WTC11 (cell line): ENCODE measurements at regions not wholly inside any gene's neighbourhood (a gene's known extent, or its start where the extent isn't known, plus 50 kb on each side); places are given as distances from the start of the nearest gene placed in this dataset.

Experiments
- ATAC-seq: fragments of 200-7000 bp; cut with Tn5 transposase; 2 replicates; pipeline ENCODE4 v1.10.0; 2021; ENCODE audit warnings: mild to moderate bottlenecking, moderate library complexity
- CTCF ChIA-PET: fragments of 300-600 bp; sonication (Branson Sonifier 250); formaldehyde crosslinking; loops from one replicate; lab custom pipeline; 2021; ENCODE audit warnings: antibody characterized with exemption; lab: Charles Lee
- POLR2A ChIA-PET: fragments of 350-600 bp; sonication (Branson Sonifier 250); formaldehyde crosslinking; loops from one replicate; lab custom pipeline; 2021; ENCODE audit warnings: antibody characterized with exemption; lab: Charles Lee
- DNase-seq: peaks from one replicate; pipeline ENCODE4 v3.0.0; 2021; ENCODE audit warnings: low spot score
- H3K27ac Mint-ChIP-seq: 2 replicates; pipeline ENCODE4 v1.8.0; 2021; ENCODE audit warnings: mixed read lengths
- H3K27me3 Mint-ChIP-seq: 2 replicates; pipeline ENCODE4 v1.8.0; 2021; ENCODE audit warnings: low read depth, mild to moderate bottlenecking, moderate library complexity, mixed read lengths
- H3K36me3 Mint-ChIP-seq: 2 replicates; pipeline ENCODE4 v1.8.0; 2021; ENCODE audit warnings: mixed read lengths
- H3K4me1 Mint-ChIP-seq: 2 replicates; pipeline ENCODE4 v1.8.0; 2022; ENCODE audit warnings: mixed read lengths
- H3K4me3 Mint-ChIP-seq: 2 replicates; pipeline ENCODE4 v1.8.0; 2021; ENCODE audit warnings: mild to moderate bottlenecking, moderate library complexity, mixed read lengths
- H3K9me3 Mint-ChIP-seq: 2 replicates; pipeline ENCODE4 v1.8.0; 2021; ENCODE audit warnings: mixed read lengths
- E2F4 ChIP-seq: sonication (generic); formaldehyde crosslinking; IDR thresholded peaks from 2 replicates; pipeline ENCODE4 v1.8.1; 2022; ENCODE audit warnings: low read depth, mild to moderate bottlenecking, moderate library complexity, missing genetic modification reagents, borderline replicate concordance
- ELF4 ChIP-seq: sonication (generic); formaldehyde crosslinking; IDR thresholded peaks from 2 replicates; pipeline ENCODE4 v1.8.1; 2022; ENCODE audit warnings: low read depth, mild to moderate bottlenecking, moderate library complexity, missing genetic modification reagents
- ETV6 ChIP-seq: sonication (generic); formaldehyde crosslinking; IDR thresholded peaks from 2 replicates; pipeline ENCODE4 v1.8.1; 2022; ENCODE audit warnings: mild to moderate bottlenecking, missing genetic modification reagents
- GTF2I ChIP-seq: fragments of 250-450 bp; sonication (Bioruptor Pico); conservative IDR thresholded peaks from 2 replicates; pipeline ENCODE4 v1.4.0; 2021; ENCODE audit warnings: mild to moderate bottlenecking
- NFE2L1 ChIP-seq: sonication (generic); formaldehyde crosslinking; IDR thresholded peaks from 2 replicates; pipeline ENCODE4 v1.8.1; 2023; ENCODE audit warnings: missing genetic modification reagents
- RORB ChIP-seq: fragments of 250-450 bp; sonication (Bioruptor Pico); IDR thresholded peaks from 2 replicates; pipeline ENCODE4 v1.9.0; 2021; ENCODE audit warnings: mild to moderate bottlenecking
- SP1 ChIP-seq: sonication (generic); formaldehyde crosslinking; conservative IDR thresholded peaks from 2 replicates; pipeline ENCODE4 v1.8.1; 2022; ENCODE audit warnings: missing genetic modification reagents
- TP53 ChIP-seq: sonication (generic); formaldehyde crosslinking; IDR thresholded peaks from 2 replicates; pipeline ENCODE4 v1.8.1; 2023; ENCODE audit warnings: mild to moderate bottlenecking, missing genetic modification reagents
- ZNF121 ChIP-seq: sonication (generic); formaldehyde crosslinking; IDR thresholded peaks from 2 replicates; pipeline ENCODE4 v1.8.0; 2023; ENCODE audit warnings: missing genetic modification reagents
- ZNF317 ChIP-seq: sonication (generic); formaldehyde crosslinking; IDR thresholded peaks from 2 replicates; pipeline ENCODE4 v1.8.1; 2023; ENCODE audit warnings: low read depth, mild to moderate bottlenecking, moderate library complexity, missing genetic modification reagents, borderline replicate concordance
- TF ChIP-seq, protein P1 (sequence below): sonication (generic); formaldehyde crosslinking; IDR thresholded peaks from 2 replicates; pipeline ENCODE4 v1.8.1; 2023; ENCODE audit warnings: mild to moderate bottlenecking, missing genetic modification reagents, borderline replicate concordance
- TF ChIP-seq, protein P2 (sequence below): sonication (generic); formaldehyde crosslinking; IDR thresholded peaks from 2 replicates; pipeline ENCODE4 v1.8.0; 2023; ENCODE audit warnings: missing genetic modification reagents, mild to moderate bottlenecking, borderline replicate concordance
- TF ChIP-seq, protein P3 (sequence below): fragments of 250-450 bp; sonication (Bioruptor Pico); IDR thresholded peaks from 2 replicates; pipeline ENCODE4 v1.8.0; 2021; ENCODE audit warnings: mild to moderate bottlenecking
- TF ChIP-seq, protein P4 (sequence below): sonication (generic); formaldehyde crosslinking; conservative IDR thresholded peaks from 2 replicates; pipeline ENCODE4 v1.8.1; 2022; ENCODE audit warnings: mild to moderate bottlenecking, missing genetic modification reagents
- TF ChIP-seq, protein P5 (sequence below): fragments of 250-450 bp; sonication (Bioruptor Pico); IDR thresholded peaks from 2 replicates; pipeline ENCODE4 v1.9.0; 2021; ENCODE audit warnings: mild to moderate bottlenecking

- TF ChIP-seq, protein P1, sequence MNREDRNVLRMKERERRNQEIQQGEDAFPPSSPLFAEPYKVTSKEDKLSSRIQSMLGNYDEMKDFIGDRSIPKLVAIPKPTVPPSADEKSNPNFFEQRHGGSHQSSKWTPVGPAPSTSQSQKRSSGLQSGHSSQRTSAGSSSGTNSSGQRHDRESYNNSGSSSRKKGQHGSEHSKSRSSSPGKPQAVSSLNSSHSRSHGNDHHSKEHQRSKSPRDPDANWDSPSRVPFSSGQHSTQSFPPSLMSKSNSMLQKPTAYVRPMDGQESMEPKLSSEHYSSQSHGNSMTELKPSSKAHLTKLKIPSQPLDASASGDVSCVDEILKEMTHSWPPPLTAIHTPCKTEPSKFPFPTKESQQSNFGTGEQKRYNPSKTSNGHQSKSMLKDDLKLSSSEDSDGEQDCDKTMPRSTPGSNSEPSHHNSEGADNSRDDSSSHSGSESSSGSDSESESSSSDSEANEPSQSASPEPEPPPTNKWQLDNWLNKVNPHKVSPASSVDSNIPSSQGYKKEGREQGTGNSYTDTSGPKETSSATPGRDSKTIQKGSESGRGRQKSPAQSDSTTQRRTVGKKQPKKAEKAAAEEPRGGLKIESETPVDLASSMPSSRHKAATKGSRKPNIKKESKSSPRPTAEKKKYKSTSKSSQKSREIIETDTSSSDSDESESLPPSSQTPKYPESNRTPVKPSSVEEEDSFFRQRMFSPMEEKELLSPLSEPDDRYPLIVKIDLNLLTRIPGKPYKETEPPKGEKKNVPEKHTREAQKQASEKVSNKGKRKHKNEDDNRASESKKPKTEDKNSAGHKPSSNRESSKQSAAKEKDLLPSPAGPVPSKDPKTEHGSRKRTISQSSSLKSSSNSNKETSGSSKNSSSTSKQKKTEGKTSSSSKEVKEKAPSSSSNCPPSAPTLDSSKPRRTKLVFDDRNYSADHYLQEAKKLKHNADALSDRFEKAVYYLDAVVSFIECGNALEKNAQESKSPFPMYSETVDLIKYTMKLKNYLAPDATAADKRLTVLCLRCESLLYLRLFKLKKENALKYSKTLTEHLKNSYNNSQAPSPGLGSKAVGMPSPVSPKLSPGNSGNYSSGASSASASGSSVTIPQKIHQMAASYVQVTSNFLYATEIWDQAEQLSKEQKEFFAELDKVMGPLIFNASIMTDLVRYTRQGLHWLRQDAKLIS (CRISPR knock-in tag): no peak
- no peak for TF ChIP-seq SP1 (CRISPR knock-in tag)
These were observed 308.4 kb upstream of the MEF2C start (continued) for GRCh38 chr5:89191374-89191773.

DNA sequence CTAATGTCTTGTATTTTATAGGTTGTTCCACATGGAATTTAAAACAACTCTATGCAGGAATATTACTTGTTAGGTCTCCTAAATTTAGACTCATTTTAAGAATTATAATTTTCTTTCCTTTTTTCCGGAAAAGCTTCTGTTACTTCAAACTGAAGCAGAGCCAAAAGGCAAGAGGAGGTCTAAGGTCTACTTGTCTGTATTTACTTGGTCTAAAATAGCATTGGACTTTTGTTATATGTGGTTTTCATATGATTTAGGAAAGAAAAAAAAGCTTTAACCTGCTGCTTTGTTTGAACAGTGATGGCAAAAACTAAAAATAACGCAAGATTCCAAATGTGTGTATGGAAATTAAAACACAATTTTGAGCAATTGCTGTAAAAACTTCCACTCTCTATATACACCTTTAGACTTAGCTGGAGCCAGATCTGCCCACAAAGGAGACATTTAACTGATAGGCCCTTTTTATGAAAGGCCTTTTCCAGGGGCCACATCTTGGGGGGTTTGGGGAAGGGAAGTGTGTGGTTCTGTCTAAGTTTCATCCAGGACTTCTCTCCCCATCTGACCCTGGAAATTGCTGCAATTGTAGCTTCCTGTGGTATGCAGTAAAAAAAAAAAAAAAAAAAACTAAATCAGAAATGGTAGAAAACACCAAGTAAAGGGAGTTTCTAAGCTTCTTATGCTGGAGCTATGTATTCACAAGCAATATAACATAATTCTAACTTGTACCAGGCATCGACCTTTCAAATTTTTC is 307.7 kb upstream of the MEF2C start:
- Mint-ChIP-seq H3K4me1 (no peaks in the 10 kb centered on the region), H3K36me3 (0 out of 2 replicates have a peak, but pooled peaks cover 3% of the 10 kb centered on the region), H3K27ac (no peak overlapping the region), H3K27me3 (no peaks in the 10 kb centered on the region), H3K4me3 (no peak overlapping the region), H3K9me3 (peaks cover 20% of the 10 kb centered on the region)
- ChIA-PET POLR2A (no interaction called here), CTCF (interaction anchor here (0.7 kb wide), 1 partner anchor 17 kb away, joined by 3 read pairs; no protein-coding TSS in a partner anchor)
- DNase-seq: no peak
- ATAC-seq: no peak
- TF ChIP-seq, protein P2, sequence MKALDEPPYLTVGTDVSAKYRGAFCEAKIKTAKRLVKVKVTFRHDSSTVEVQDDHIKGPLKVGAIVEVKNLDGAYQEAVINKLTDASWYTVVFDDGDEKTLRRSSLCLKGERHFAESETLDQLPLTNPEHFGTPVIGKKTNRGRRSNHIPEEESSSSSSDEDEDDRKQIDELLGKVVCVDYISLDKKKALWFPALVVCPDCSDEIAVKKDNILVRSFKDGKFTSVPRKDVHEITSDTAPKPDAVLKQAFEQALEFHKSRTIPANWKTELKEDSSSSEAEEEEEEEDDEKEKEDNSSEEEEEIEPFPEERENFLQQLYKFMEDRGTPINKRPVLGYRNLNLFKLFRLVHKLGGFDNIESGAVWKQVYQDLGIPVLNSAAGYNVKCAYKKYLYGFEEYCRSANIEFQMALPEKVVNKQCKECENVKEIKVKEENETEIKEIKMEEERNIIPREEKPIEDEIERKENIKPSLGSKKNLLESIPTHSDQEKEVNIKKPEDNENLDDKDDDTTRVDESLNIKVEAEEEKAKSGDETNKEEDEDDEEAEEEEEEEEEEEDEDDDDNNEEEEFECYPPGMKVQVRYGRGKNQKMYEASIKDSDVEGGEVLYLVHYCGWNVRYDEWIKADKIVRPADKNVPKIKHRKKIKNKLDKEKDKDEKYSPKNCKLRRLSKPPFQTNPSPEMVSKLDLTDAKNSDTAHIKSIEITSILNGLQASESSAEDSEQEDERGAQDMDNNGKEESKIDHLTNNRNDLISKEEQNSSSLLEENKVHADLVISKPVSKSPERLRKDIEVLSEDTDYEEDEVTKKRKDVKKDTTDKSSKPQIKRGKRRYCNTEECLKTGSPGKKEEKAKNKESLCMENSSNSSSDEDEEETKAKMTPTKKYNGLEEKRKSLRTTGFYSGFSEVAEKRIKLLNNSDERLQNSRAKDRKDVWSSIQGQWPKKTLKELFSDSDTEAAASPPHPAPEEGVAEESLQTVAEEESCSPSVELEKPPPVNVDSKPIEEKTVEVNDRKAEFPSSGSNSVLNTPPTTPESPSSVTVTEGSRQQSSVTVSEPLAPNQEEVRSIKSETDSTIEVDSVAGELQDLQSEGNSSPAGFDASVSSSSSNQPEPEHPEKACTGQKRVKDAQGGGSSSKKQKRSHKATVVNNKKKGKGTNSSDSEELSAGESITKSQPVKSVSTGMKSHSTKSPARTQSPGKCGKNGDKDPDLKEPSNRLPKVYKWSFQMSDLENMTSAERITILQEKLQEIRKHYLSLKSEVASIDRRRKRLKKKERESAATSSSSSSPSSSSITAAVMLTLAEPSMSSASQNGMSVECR: no peak
- no peak for TF ChIP-seq ZNF121
- TF ChIP-seq, protein P3, sequence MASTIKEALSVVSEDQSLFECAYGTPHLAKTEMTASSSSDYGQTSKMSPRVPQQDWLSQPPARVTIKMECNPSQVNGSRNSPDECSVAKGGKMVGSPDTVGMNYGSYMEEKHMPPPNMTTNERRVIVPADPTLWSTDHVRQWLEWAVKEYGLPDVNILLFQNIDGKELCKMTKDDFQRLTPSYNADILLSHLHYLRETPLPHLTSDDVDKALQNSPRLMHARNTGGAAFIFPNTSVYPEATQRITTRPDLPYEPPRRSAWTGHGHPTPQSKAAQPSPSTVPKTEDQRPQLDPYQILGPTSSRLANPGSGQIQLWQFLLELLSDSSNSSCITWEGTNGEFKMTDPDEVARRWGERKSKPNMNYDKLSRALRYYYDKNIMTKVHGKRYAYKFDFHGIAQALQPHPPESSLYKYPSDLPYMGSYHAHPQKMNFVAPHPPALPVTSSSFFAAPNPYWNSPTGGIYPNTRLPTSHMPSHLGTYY (CRISPR knock-in tag): no peak
- no peak for TF ChIP-seq ZNF317 (CRISPR knock-in tag)
- TF ChIP-seq E2F4: no peak
- no peak for TF ChIP-seq TP53
- TF ChIP-seq, protein P4, sequence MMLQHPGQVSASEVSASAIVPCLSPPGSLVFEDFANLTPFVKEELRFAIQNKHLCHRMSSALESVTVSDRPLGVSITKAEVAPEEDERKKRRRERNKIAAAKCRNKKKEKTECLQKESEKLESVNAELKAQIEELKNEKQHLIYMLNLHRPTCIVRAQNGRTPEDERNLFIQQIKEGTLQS (CRISPR knock-in tag): no peak
- no peak for TF ChIP-seq ELF4 (CRISPR knock-in tag)

- ChIA-PET POLR2A (no interaction called here), CTCF (interaction anchor here (0.6 kb wide), 1 partner anchor 44 kb away, joined by 3 read pairs; no protein-coding TSS in a partner anchor)
- Mint-ChIP-seq H3K27ac (no peak overlapping the region), H3K36me3 (no peaks in the 10 kb centered on the region), H3K9me3 (peaks cover 4% of the 10 kb centered on the region), H3K4me1 (no peaks in the 10 kb centered on the region), H3K27me3 (no peaks in the 10 kb centered on the region), H3K4me3 (no peak overlapping the region)
- DNase-seq (no peak), ATAC-seq (no peak)
- TF ChIP-seq ETV6 (CRISPR knock-in tag) (no peak), GTF2I (CRISPR knock-in tag) (no peak), NFE2L1 (CRISPR knock-in tag) (no peak), RORB (CRISPR knock-in tag) (no peak)
- TF ChIP-seq, protein P5, sequence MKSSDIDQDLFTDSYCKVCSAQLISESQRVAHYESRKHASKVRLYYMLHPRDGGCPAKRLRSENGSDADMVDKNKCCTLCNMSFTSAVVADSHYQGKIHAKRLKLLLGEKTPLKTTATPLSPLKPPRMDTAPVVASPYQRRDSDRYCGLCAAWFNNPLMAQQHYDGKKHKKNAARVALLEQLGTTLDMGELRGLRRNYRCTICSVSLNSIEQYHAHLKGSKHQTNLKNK (CRISPR knock-in tag): no peak
These were observed 305.0 kb upstream of the MEF2C start for GRCh38 chr5:89187883-89188465.
